GM12892 (cell line): ENCODE measurements at regions not wholly inside any gene's neighbourhood (a gene's known extent, or its start where the extent isn't known, plus 50 kb on each side); places are given as distances from the start of the nearest gene placed in this dataset.

Source experiments
- DNase-seq: peaks from one replicate; pipeline ENCODE4 v3.0.0; 2011; ENCODE audit not compliant: insufficient read length
- FAIRE-seq: peaks from 2 replicates; lab custom pipeline; 2011; peaks lifted over from hg19 to GRCh38; lab: Jason Lieb, UNC
- POLR2A ChIP-seq: IDR thresholded peaks from 2 replicates; pipeline ENCODE4 v1.6.1; 2011; ENCODE audit warnings: low read depth, low read length, control low read depth
- POLR2AphosphoS5 ChIP-seq: IDR thresholded peaks from 2 replicates; pipeline ENCODE4 v1.6.1; 2011; ENCODE audit warnings: low read depth, low read length, control low read depth
- TAF1 ChIP-seq: IDR thresholded peaks from 2 replicates; pipeline ENCODE4 v1.6.1; 2011; ENCODE audit warnings: low read depth, mild to moderate bottlenecking, control low read depth, low read length, borderline replicate concordance

- FAIRE-seq (no peak), DNase-seq (no peak)
- TF ChIP-seq POLR2AphosphoS5 (no peak), POLR2A (no peak), TAF1 (no peak)
Measured at GRCh38 chr6:93964321-93964720, 545.0 kb upstream of the EPHA7 start.

GRCh38 chr6:93962566-93962965 lies 543.2 kb upstream of the EPHA7 start:
- DNase-seq: no peak
- TF ChIP-seq POLR2AphosphoS5: no peak
- no peak for TF ChIP-seq TAF1
- TF ChIP-seq POLR2A: no peak
- FAIRE-seq: no peak

- FAIRE-seq: no peak
- TF ChIP-seq POLR2AphosphoS5 (no peak), POLR2A (no peak), TAF1 (no peak)
- no peak for DNase-seq
Measured at GRCh38 chr6:93954584-93954983, 535.2 kb upstream of the EPHA7 start.

DNA sequence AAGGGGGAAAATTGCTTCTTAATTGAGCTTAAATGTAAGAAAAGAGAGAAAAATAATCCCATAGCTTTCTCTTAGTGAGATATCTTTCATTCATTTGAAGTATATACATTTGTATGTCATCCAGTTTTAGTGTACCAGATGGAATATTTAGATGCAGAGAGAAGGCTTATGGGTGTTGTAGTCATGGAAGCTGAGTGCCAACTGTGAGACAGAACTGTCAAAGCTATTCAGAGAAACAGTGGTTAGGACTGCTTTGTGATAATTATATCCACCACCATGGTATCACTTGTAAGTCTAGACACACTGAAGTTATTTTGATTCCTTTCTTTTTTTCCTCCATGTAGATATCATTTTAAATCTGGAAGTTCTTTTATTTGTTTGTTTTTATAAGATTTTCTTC lies 524.3 kb upstream of the EPHA7 start:
- DNase-seq (no peak), FAIRE-seq (no peak)
- TF ChIP-seq POLR2A (no peak), TAF1 (no peak), POLR2AphosphoS5 (no peak)

DNA sequence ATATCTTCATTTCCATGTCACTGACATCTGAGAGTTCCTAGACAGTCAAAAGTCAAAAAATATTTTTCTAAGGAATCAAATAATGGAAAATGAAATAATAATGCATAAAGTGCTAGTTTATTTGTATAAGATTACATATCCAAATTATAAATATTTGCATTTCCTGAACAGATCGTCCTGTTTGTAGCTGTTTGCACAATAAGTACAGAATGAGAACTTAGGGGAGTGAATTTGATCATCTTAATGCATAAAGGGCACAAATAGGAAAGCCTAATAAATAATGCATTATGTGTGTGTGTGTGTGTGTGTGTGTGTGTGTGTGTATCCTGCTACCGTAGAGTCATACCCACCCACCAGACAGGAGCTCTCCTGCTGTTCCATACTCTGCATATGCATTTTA lies 521.0 kb upstream of the EPHA7 start:
- TF ChIP-seq POLR2AphosphoS5: no peak
- TF ChIP-seq TAF1: no peak
- TF ChIP-seq POLR2A: no peak
- FAIRE-seq (no peak), DNase-seq (no peak)

DNA sequence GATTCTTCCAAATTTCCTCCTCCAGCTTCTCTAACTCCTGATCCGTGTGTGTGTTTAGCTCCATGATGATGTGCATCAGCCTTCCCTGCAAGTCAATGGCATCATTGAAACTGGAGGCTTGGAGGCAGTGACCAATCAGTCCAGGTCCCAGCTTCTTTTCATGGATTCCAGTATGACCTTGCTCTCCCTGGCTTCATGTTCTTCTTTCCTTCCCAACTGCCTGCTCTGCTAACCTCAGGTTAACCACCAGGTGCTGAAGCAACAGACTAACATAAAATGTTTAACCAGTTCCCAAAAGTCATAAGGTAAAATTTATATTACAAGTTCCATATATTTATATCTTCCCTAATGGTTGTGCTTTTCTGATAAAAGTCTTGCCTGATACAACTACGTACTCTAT lies 512.8 kb upstream of the EPHA7 start:
- TF ChIP-seq POLR2AphosphoS5: no peak
- no peak for TF ChIP-seq TAF1
- no peak for TF ChIP-seq POLR2A
- DNase-seq: no peak
- FAIRE-seq: no peak

- TF ChIP-seq POLR2AphosphoS5 (no peak), TAF1 (no peak), POLR2A (no peak)
- FAIRE-seq (no peak), DNase-seq (no peak)
Measured at GRCh38 chr6:93927731-93928130, 508.4 kb upstream of the EPHA7 start.

GRCh38 chr6:93919365-93919764 lies 500.0 kb upstream of the EPHA7 start:
- no peak for FAIRE-seq
- no peak for DNase-seq
- TF ChIP-seq POLR2A (no peak), TAF1 (no peak), POLR2AphosphoS5 (no peak)

GRCh38 chr6:93918258-93918657 lies 498.9 kb upstream of the EPHA7 start:
- DNase-seq (no peak), FAIRE-seq (no peak)
- no peak for TF ChIP-seq POLR2A
- TF ChIP-seq POLR2AphosphoS5: no peak
- TF ChIP-seq TAF1: no peak

DNA sequence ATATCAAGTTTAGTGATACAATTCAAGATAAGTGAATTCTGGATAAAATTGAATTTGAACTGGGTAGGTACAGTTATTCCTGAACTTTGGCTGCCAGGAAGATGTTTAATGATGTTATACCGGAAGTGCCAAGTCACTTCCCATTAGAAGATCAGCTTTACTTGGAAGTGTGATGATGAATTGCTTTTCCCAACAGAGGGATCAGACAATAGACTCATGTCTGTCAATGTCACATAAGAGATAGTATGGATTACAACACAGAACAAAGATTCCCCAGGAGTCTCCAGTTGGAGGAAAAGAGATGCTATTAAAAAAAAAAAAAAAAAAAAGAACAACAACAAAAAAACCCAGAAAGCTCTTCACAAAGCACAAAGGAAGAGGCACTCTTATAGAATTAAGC lies 497.9 kb upstream of the EPHA7 start:
- TF ChIP-seq POLR2AphosphoS5: no peak
- no peak for TF ChIP-seq TAF1
- DNase-seq (no peak), FAIRE-seq (no peak)

- no peak for FAIRE-seq
- no peak for DNase-seq
- TF ChIP-seq TAF1 (no peak), POLR2AphosphoS5 (no peak)
Measured at GRCh38 chr6:93916716-93917115, 497.4 kb upstream of the EPHA7 start.

- TF ChIP-seq POLR2A (no peak), POLR2AphosphoS5 (no peak), TAF1 (no peak)
- FAIRE-seq (no peak), DNase-seq (no peak)
Measured at GRCh38 chr6:93915961-93916360, 496.6 kb upstream of the EPHA7 start.

DNA sequence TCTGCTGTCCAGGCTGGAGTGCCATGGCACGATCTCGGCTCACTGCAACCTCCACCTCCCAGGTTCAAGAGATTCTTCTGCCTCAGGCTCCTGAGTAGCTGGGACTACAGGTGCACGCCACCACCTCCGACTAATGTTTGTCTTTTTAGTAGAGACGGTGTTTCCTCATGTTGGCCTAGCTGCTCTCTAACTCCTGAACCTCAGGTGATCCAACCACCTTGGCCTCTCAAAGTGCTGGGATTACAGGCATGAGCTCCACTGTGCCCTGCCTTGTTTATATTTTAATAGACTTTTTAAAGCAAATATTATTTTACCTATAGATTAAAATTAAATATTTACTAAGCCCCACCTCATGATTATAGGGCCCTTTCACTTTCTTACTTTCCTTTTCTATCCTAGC lies 483.2 kb upstream of the EPHA7 start:
- DNase-seq: no peak
- no peak for FAIRE-seq
- TF ChIP-seq POLR2AphosphoS5 (no peak), TAF1 (no peak), POLR2A (no peak)

GRCh38 chr6:93900142-93900541 lies 480.8 kb upstream of the EPHA7 start:
- DNase-seq (no peak), FAIRE-seq (no peak)
- TF ChIP-seq POLR2AphosphoS5 (no peak), TAF1 (no peak)
